Amniotic epithelial cell (primary cell): ENCODE measurements at regions not wholly inside any gene's neighbourhood (a gene's known extent, or its start where the extent isn't known, plus 50 kb on each side); places are given as distances from the start of the nearest gene placed in this dataset.

Source experiments
- DNase-seq: peaks from one replicate; pipeline ENCODE4 v3.0.0-alpha.2; 2010; ENCODE audit warnings: low read depth

DNA sequence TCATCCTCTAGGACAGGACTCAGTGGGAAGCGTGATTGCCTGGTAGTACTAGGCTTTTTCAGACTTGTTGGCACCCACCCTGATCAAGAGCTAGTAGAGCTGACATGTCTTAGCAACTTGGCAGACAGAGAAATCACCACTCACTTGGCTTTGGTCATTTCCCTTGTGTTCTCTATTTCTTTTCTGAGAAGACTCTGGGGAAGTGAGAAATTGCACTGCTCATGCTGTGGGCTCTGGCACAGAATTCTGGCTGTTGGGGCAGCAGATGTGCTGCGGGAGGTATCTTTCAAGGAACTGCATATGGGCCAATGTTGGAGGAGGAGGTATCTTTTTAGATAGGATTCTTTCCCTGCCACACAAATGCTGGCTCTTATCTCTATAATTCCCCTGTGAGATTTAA, 529.1 kb upstream of the MEX3C start:
- DNase-seq = no peak

DNA sequence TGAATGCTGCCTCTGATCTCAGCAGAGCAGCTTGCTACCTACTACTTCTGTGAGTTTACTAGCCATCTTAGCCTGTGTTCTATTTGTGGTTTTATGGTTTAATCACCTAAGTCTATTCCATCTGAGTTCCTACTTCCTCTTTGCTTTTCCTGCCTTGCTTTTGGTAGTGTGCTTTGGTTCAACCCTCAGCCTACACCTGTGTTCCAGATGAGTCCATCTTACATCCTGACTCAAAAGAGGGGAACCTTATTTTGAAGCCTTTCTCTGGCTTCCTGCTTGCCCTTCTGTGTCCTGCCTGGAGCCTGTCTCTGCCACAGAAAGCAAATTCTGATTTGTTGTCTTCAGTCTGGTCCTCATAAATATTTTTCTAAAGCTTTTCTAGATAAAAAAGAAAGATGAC, 530.3 kb upstream of the MEX3C start:
- DNase-seq = no peak

DNA sequence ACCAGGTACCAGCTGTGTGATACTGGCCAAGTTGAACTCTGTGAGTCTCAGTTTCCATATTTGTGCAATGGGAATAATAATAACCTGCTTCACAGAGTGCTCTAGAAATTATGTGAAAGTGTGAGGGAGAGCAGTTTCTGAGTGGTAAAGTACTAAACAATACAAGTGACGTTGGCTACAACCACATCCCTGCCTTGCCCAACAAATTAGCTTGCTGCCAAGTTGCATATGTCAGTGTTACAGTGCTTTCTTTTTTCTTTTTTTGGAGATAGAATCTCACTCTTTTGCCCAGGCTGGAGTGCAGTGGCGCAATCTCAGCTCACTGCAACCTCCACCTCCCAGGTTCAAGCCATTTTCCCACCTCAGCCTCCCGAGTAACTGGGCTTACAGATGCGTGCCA, 533.6 kb upstream of the MEX3C start:
- no peak for DNase-seq

DNA sequence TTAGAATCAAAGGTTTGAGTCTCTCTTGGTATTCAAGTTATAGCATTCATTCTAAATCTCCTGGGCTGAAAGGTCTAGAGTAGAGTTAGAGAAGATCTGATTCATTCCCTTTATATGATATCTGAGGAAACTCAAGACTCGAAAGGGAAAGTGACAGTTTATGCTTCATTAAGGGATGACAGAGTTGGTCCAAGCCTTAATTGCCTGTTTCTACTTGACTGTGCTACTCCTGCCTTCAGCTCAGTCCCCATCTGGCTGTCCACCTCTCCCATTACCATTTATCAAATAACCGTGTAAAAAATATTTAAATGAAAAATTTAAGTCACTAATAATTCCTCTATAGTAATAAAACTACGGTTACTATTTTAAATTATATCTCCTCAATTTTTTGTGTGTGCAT, 537.1 kb upstream of the MEX3C start:
- DNase-seq = no peak

DNA sequence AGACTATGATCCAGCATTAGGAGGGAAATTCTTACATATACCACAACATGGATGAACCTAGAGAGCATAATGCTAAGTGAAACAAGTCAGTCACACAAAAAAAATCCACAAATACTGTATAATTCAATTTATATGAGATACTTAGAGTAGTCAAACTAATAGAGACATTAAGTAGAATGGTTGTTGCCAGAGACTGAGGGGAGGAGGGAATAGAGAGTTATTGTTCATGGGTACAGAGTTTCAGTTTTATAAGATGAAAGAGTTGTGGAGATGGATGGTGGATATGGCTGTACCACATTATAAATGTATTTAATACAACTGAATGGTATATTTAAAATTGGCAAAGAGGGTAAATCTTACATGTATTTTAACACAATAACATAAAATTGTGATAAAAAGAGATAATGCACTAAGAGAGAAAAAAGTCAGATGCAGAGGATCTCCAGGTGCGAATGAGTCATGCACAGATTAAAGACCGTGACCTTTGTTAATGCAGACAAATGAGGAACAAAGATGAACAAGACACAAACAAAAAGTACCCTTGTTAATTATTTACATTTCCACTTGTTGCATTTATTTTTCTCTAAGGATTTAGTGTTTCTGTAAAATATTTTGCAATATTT, 541.7 kb upstream of the MEX3C start:
- DNase-seq = no peak

DNA sequence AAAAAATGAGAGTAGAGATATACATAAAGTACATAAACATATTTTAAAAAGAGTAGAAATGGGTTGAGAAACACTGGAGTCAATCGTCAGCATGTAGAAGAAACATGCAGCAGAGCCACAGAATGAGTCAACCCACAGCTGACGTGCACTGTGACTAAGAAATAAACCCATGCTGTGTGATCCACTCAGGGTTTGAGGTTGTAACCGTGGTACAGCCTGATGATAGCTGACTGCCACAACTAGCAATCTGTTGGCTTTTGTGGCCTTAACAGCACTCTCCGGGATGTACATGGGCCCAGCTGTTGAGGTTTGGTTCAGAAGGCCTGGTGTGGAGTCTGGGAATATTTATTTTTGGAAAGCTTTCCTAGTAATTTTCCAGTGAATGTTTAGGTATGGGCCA, 554.4 kb upstream of the MEX3C start:
- DNase-seq = no peak

DNA sequence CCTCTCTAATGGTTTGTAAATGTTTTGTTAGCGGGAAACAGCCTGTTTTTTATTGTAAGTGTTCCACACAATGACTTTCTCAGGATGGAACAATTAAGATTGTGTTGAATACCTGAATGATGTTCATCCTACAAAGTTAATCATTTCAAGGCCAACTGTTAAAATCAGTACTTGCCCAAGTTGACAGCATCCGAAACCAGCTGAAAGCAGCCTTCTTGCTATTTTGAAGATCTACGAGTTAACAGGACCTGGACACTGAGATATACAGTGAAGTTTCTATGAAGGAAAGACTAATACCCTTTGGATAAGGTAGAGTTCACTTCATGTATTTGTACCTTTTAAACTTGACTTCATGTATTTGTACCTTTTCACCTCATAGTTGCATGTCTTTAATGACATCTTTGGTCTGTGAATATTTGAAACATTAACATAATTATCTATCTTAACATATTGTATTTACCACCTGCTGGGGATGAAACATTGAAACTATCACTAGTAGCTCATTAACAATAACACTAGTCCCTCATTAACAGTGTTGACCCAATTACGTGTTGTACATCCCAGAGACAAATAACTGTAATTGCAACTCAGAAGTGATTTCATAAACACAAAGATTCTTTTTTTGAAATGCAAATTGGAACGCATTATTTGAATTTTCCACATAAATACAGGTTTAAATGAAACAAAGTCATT, 556.0 kb upstream of the MEX3C start:
- no peak for DNase-seq

DNA sequence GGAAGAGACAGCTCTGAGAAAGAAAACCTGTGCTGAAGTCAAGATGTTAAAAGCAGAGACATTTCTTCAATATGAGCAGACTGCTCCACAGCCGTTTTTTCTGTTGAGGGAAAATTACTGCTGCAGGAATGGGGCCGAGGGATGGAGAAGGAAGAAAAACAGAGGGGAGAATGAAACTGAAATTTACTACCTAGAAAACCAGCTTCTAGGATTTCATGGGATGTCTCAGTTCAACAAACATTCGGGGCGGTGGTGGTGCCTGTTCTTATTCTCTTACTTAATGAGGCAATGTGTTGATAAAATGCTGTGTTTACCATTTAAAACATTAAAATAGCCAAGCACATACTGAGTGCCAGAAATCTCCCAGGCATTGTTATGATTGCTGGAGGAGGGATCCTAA, 557.1 kb upstream of the MEX3C start:
- no peak for DNase-seq

DNA sequence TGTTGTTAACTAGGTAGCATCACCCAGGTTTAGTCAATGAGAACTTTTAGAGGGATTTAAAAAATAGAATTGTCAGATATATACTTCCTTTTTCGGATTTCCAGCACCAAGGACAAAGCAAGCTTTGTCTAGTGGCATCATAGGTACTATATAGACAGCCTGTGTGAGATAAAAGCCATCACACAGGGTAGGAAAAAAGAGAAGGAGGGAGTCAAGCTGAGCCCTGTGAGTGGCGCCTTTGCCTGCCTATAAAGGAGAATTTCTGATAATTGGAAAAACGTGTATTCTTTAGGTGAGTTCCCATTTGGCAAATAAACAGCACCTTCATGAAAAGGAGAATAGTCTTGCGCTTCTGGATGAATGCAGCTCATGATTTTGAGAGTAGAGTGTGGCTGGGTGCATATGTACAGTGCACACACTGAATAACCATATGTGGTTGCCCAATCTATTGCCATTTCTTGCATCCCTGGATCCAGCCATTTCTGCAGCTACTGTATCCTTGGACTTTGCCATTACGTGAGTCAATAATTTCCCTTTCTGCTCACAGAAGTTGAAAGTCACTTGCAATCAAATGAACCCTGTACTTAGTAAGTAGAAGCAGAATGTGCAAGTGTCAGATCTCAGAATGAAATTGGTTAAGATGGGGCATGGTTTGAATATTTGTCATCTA, 559.9 kb upstream of the MEX3C start:
- DNase-seq = no peak

DNA sequence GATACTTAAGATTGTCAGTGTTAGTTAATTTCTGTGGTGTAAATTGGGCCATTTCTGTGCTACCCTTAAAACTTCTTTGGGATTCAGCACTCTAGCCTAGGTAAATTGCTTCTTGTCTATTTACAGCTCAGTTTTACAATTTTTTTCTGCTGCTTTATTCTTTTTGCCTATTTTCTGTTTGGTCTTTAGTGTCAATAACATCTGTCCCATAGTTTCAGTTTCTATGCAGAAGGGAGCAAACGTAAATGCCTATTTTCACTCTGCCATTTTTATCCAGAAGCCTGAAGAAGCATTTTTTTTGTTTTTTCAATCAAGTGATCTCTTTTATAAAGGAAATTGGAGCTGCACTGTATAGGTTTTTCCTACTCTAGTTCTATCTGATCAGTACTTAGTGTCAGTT, 564.9 kb upstream of the MEX3C start:
- no peak for DNase-seq

DNA sequence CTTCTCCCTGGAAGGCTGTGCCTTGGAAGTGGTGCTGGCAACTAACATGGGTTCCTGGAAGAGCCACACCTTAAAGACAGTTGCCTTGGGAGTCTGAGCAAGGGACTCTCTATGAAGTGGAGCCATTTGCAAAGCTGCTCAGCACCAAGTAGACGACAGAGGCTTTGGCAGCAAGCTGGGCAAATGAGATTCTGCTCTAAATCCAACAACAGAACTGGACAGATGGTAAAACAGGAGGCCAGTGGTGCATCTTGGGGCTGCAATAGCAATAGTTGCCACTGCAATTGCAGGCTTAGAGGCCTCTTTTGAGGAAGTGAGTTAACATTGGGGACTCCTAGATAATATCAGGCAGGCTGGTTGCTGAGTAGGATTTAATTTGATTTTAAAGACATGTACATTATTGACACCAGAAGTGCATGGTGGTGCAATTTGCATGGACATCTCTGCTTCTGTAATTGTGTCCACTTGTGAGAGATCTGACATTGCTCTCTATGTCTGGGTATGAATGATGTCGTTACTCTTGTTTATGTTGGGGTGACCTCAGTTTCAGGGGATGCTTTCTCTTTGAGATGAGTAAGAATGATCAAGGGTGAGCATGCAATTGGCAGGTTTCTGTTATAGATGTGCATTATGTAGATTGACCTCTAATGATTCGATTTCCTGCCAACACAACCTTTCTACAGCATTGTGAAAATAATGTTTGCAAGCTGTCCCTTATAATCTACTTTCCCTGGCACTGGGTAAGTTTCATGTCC, 568.3 kb upstream of the MEX3C start:
- no peak for DNase-seq

DNA sequence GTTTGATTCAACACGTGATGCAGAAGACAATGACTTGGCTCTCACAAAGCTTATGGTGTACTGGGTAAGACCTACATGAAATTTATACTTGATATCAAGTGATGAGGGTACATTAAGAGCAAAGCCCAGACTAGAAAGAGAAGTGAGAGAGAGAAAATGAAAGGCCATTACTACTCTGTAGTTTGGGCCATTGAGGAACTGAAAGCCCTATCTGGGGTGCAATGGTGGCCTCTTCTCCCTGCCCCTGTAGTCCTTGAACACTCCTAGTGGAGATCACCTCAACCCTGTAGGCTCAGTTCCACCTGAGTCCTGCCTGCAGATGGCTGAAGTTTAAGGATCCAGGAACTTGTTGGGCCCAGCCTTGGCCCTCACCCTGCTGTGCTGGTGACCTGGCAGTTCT, 569.8 kb upstream of the MEX3C start:
- DNase-seq = no peak

DNA sequence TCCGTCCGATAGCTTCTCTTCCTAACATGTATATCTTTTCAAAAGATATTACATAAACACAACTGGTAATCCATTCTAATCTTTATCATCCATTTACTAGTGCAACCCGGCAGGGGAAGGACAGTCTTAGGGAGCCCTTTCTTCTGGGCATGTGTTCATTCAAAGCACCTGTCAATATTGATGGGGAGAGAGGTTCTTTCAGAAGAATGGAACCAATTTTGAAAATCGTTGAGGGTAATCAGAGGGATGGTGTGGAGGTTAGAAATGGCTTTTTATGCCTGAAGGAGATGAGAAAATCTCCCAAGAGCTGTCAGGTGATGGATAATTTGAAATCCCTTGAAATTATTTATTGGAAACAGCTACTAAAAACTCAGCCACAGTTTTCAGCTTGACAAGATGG, 561.9 kb upstream of the DCC start:
- DNase-seq = no peak

DNA sequence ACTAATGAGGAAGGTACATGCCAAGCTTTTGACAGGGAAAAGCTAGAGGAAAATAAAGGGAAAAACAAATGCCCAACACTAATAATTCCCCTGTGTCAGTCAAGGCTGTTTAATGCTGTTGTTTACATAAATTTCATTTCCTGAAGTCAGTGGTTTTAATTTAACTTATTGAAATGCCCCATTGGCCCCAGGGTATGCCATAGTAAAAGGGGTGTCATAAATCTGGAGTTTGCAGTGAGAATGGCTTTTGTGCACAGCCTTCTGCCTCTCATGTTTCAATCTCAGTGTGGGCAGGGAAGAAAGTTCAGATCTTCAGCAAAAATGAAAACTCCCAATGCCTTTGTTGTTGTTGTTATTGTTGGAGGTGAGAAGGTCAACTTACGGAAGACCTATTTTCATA, 550.1 kb upstream of the DCC start:
- no peak for DNase-seq

DNA sequence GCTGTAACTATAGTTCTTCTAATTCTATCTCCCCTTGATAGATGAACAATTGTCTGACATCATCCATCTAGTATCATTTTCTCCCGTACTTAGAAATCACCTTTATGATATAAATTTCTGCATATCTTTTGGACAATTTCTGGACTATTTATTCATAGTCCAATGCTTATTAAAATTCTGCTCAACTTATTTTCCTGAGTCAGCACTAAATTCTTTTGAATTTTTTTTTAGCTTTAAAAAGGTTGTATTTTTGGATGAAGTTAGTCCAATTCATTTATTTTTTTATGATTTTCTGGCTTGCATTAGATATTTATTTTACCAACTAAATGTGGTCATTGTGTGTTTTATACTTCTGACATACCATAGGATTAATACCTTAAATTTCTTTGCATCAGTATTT, 538.5 kb upstream of the DCC start:
- no peak for DNase-seq

DNA sequence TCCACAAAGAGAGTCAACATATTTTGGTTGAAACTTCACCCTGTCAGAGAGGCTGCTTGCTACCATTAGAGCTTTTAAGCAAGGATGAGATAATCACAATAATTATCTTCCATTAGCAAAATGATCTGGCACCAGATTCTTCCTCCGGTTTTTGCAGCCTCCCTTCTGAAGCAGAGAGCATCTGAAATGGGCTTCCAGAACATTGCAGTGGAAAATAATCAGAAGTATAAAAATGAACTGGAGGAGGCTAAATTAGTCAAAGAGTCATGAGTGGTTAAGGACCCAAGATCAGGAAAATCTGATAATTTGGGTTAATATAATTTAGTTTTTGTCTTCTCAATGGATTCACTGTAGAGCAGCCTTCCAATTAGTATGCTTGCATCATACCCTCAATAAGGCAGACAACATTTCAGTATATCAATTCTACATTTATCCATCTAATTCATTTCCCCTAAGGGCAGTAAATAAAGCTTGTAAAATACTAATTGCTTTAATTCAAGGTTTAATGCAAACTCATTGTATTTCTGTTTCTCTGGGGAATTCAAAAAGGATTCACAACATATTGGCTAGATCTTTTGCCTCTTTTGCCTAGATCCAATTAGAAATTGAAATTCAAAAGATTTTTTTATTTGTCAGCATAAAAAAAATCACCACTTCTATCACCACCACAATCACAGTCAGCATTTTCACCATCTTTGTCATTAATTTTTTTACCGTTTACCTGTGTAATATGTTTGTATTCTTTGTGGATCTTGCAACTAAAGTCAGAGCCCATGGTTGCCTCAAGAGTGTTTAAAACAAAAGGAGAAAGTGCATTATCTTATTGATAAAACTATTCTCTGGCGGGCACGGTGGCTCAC, 537.2 kb upstream of the DCC start:
- no peak for DNase-seq

DNA sequence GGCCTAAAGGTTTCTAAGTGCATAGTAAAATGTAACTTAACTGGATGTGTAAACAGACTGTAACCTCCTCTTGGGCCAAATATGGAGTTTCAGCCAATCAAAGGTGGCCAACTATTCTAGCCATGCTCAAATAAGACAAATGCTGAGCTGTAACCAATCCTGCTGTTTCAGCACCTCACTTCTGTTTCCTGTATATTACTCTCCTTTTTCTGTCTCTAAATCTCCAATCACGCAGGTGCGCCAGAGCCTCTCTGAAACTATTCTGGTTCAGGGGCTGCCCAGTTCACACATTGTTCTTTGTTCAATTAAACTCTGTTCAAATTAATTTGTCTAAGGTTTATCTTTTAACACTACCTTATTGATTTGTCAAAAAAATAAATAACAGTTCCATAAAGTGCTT, 532.7 kb upstream of the DCC start:
- no peak for DNase-seq

DNA sequence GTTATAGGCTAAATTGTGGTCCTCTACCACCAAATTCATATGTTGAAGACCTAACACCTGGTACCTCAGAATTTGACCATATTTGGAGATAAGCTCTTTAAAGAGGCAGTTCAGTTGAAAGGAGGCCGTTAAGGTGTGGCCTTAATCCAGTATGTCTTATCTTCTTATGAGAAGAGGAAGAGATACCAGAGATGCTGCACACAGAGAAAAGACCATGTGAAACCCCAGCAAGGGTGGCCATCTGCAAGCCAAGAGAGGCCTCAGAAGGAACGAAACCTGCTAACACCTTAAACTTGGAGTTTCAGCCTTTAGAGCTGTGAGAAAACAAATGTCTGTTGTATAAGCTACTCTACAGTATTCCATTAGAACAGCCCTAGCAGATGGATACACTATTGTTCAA, 528.1 kb upstream of the DCC start:
- DNase-seq = no peak

DNA sequence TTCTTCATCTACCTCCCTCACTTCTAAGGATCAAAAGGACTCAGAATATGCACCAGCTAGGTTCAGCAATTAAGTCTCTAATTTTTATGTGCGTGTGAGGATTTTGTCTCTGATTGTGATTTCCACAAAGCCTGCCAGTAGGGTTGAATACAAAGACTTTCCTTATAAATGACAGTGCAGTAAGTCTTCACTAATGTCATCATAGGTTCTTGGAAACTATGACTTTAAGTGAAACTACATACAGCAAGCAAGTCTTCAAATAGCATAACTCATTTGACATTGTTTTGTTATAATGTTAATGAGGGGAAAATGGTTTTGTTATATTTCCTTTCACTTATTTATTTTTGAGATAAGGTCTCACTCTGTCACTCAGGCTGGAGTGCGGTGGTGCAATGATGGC, 526.3 kb upstream of the DCC start:
- no peak for DNase-seq

DNA sequence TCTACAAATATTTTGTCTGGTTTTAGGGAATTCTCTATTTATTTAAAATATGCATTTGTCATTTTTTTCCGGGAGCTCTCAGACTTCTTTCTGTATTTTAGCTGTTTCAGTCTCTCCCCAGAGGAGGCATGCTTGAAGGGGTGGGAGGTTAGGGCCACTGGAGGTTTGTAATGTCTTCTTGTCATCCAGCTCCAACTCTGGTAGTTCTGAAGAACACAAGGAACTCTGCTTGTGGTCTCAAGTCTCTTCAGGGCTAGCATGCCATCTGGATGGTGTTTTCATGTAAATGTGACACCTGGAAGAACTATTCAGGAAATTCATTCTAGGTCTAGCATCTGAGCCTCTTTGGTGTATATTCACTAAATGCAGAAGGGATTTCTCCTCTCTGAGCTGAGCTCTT, 518.4 kb upstream of the DCC start:
- DNase-seq = no peak

DNA sequence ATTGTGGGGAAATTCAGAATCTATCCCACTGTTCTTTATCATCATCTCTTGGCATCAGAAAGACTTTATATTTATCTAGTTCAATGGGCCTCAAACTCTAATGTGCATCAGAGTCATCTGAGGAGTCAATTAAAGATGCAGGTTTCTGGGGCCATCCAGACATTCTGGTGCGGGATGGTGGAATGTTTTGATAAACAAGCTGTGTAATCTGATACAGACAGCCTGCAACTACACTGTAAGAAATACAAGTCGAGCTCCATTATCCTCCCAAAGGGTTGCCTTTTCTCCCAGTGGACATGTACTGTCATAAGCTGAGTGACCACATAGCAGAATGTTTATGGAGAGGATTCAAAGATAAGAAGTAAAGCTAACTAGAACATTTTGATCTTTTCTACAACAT, 515.3 kb upstream of the DCC start:
- no peak for DNase-seq

DNA sequence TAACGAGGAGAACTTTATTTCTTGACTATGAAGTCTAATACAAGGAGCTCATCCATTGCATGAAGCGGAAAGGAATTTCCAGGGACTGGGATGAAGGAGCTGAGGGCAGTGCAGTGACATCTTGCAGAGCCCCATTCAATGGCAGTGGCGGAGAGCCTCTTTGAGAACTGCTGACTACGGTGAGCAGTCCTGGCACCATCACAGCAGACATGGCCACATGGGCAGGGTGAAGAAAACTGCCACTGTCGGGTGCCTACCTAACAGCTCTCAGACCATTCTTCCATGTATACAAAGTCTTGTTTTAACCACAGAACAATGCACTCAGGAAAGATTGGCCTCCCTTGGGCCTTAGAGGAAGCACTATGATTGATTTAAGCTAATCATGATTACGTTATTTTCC, 506.1 kb upstream of the DCC start:
- DNase-seq = no peak
